Activated CD4-positive, alpha-beta T cell treated with anti-CD3 and anti-CD28 coated beads, Interleukin-2, amount 50 U/mL, for 24 hours (primary cell): ENCODE measurements at regions not wholly inside any gene's neighbourhood (a gene's known extent, or its start where the extent isn't known, plus 50 kb on each side); places are given as distances from the start of the nearest gene placed in this dataset.
"Not testable (repeated sequence)": the region's sequence is repeated elsewhere in the genome, so short reads cannot be mapped to it uniquely, and the experiment has no call there.

Source experiments
- DNase-seq, 2 donors: peaks; one replicate each; pipeline ENCODE4 v3.0.0-alpha.2; 2020; ENCODE audit warnings: low read depth in 1 of 2, low spot score in 1 of 2

DNA sequence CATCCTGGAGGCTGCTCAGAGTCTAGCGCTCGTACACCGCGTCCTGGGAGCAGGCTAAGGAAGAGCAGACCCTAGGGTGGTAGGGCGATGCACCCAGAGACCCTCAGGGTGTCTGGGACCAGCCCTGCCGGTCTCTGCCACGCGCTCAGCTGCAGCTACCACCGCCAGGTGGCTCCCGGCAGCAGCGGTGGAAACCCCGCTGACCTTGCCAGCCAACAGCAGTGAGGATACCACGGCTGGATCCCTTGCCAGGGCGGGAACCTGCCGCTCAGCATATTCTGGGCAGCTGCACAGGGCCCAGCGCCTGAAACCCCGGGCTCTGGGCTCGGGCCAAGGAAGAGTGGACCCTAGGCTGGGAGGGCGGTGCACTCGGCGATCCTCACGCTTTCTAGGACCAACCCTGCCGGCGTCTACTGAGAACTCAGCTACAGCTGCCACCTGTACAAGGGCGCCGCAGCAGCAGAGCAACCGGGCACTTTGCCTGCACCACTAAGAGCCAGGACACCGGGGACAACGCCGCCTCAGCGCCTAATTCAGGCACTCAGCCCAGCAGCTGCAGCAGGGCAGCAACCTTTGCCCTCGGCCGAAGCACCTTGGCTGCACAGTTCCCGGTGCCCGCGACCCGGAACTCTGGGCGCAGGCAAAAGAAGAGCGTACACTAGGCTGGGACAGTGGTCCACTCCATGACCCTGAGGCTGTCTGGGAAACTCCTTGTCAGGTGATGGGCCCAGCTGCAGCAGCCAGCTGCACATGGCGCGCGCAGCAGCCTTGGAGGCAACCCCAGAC, 80.8 kb downstream of the POTEB2 start:
- not testable (repeated sequence) for DNase-seq

DNA sequence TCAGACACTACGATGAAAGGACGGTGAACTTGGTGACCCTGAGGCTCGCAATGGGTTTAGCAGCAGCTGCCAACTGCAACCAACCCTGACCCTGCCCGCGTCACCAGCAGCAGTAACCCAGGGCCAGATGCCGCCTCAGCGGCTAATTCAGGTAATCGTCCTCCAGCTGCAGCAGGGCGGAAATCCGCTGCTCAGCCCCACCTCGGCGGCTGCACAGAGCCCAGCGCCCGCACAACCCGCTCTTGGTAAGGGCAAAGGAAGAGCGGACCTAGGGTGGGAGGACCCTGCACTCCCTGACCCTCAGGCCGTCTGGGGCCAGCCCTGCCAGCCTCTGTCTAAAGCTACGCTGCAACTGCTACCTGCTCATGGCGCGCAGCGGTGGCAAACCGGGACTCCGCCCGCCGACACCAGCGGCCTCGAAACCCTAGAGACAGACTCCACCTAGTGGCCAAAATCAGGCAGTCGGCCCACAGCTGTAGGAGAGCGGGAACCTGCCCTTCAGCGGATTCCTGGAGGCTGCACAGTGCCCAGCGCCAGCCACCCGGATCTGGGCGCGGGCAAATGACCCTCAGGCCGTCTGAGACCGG, 82.4 kb downstream of the POTEB2 start:
- not testable (repeated sequence) for DNase-seq

DNA sequence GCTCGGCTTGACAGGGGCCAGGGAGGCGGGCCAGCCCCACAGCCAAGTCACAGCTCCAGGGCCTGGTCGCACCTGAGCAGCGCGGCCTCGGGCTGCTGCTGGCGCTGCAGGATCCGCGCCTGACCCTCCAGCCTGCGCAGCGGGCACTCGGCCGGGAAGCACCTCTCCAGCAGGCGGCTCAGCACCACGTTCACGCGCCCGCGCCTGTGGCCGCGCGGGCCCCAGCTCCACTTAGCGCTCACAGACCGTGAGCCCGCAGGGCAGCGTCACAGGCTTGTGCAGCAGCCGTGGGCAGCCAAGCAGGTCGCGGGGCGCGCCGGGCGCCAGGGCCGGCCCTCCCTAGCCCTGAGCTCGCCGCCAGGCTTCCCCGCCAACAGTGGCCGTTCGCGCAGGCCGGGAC, 90.7 kb downstream of the POTEB2 start:
- DNase-seq, result not testable (repeated sequence)

DNA sequence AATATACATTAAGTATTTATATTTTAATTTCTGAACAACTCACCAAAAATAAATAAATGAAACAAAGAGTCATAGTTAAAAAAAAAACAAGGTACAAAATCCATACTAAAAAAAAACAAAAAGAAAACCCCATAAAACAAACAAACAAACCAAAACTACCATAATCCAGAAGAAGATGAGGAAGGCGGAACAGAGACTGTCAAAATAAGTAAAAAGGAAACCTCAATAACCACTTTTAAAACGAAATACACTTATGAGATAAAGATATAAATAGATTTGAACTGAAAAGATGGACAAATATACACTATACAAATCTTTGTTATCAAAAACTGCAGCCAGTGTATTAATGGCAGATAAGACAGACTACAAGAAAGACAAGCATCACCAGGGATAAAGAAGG, 98.2 kb downstream of the POTEB2 start:
- DNase-seq, result not testable (repeated sequence)

DNA sequence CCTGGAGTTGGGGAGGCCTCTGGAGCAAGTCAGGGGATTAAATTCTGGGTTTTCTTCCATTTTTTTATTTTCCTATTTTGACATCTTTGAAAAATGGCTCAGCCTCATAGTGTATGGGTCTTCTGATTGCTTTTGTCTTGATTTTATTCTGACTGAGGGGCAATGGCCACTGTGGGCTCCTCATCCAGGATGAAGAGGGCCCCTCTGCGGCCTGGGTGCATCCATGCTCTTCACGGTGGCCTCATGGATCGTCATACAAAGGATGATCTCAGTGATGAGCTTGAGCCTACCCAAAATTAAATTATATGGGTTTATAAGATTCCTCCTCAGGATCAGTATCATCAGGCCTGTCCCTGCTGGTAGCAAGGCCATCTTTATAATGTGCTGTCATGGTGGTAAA, 103.7 kb downstream of the POTEB2 start:
- not testable (repeated sequence) for DNase-seq

DNA sequence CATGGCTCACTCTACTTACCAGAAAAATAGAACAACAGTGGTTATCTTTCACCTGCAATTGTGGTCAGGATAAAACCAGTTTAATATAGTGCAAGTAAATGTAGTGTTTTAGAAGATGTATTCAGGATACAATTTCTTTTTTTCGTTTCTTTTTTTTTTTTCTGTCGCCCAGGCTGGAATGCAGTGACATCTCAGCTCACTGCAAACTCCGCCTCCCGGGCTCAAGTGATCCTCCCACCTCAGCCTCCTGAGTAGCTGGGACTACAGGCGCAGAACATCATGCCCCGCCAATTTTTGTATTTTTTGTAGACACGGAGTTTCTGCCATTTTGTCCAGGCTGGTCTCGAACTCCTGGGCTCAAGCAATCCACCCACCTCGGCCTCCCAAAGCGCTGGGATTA, 109.7 kb downstream of the POTEB2 start:
- DNase-seq, result not testable (repeated sequence)

DNA sequence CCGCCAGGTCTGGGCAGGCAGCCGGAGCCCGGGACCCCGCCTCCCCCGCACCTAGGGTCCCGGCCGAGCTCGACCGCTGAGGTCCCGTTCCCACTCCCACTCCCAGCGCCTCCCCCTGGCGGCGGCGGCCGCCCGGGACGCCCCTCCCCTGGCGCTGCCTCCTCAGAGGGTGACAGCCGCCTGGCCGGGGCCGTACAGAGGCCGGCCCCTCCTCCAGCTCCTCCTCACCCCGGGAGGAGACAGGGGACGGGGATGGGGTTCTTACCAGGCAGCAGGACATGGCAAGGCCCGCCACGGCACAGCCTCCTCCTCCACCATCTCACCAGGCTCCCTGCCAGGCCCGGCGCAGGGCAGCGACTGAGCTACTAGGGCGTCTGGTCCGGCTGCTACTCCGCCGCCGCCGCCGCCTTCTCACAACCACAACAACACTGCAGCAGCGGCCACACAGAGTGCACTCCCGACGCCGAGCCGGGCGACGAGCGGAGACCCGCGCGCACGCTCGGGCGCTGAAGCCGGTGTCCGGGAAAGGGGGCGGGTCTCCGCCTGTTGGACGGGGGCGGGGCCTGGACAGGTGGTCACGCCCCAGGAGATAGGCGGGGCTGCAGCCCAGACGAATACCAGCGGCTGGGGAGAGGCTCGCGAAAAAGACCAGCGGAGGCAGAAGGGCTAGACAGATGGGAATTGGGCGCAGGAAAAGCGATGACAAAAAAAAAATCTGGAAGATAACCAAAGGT, 110.3 kb downstream of the POTEB2 start:
- peak in 1 of 2 donors; percentile 47 for DNase-seq

DNA sequence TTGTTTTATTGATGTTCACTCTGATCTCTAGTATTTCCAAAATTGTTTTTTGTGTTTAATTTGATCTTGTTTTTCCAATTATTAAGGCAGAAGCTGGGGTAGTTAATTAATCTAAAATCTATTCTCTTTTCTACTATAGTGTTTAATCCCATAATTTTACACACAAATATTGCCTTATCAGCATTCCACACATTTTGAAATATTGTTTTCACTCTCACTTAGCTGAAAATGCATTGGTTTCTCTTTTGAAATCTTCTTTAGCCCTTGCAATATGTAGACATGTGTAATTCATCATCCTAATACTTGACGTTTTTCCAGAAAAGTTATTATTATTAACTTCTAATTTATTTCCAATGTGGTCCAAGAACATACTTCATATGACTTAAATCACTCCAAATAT, 132.6 kb downstream of the POTEB2 start:
- DNase-seq, result not testable (repeated sequence)
